GM19468 (cell line): ENCODE measurements at regions not wholly inside any gene's neighbourhood (a gene's known extent, or its start where the extent isn't known, plus 50 kb on each side); places are given as distances from the start of the nearest gene placed in this dataset.

Experiments used
- ATAC-seq: cut with Tn5 transposase; IDR thresholded peaks from one replicate; pipeline ENCODE4 v1.9.1; 2021; ENCODE audit warnings: mild to moderate bottlenecking, moderate library complexity, moderate number of reproducible peaks; ENCODE audit not compliant: unreplicated experiment; ENCODE audit errors: extremely low read depth

GRCh38 chr6:105992315-105992961, 93.7 kb upstream of the PRDM1 start:
- peak; percentile 68 for ATAC-seq

DNA sequence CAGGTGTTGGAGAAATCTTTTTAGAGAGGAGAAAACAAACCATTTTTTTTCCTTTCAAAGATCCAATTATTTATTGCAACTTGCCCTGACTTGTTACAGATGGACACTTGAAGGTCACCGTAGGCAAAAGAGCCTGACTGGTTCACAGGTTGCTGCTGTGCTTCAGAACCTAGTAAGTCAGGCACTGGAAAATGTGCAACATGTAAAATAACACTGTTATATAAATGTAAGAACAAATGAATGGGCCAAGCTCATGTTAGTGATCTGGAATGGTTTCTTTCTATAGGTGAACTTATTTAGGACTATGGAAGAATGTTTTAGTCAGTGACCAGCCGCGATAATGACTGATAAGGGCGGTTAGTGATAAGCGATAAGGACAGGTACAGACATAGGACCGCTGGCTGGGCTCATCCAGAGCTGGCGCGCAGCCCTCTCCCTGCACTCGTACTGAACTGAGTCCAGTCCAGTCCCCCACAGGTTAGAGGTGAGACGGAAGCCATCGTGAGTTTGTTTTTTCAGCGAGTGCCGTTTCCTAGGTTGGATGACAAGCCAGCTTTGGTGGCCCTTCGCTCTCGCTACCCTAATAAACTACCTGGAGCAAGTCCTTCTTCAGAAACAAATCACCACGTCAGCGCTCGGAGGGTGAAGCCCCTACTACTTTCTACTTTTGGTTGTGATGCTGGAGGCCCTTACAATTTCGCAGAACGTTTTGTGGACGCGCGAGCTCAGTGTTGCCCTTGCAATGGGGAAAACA, 94.4 kb upstream of the PRDM1 start:
- ATAC-seq = no peak

GRCh38 chr6:105990151-105990550, 96.0 kb upstream of the PRDM1 start:
- ATAC-seq = no peak

DNA sequence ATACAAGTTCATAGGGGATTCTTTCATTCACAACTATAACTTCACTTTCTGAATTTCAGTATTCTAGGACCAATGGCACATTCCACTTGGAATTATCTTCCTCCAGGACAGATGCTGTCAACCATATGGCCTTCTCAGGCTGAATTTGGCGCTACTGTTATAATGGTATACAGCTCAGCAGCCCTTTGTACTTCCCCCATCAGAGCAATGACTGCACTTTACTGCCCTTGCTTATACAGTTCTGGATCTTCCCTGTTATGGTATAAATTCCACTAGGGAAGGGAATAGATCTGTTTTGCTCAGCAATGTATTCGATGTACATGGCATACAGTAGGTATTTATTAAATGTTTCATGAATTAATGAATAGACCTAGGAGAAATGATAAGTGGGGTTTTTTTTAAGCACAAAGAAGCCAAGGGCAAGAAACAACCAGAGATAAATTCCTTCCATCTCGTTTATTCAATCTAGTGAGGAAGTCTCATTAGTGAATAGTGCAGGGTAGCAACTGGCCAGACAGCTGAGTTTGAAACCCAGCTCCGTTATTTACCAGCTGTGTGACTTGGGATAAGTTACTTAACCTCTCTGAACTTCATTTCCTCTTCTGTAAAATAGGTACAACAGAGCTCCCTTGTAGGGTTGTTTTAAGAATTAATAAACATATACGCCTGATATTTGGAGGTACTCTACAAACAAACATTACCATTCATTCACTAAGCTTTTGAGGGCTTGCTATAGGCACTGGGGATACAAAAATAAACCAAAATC, 97.1 kb upstream of the PRDM1 start:
- no peak for ATAC-seq

DNA sequence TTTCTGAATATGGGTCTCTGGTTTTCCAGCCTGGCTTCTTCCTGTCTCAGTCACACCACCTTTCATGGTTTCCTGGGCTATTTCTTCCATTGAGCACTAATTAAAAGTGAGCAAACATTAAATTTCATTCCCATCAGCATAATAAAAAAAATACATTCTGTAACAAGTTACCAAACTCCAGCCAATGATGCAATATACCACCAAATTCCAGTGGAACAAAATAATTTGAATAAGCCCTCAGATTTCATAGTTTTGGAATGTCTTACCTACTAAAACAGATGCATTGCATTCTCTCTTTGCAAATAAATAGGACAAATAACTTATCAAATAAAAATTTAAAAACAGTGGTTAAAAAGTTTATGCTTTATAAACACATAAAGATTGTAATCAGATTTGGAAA, 97.8 kb upstream of the PRDM1 start:
- no peak for ATAC-seq

DNA sequence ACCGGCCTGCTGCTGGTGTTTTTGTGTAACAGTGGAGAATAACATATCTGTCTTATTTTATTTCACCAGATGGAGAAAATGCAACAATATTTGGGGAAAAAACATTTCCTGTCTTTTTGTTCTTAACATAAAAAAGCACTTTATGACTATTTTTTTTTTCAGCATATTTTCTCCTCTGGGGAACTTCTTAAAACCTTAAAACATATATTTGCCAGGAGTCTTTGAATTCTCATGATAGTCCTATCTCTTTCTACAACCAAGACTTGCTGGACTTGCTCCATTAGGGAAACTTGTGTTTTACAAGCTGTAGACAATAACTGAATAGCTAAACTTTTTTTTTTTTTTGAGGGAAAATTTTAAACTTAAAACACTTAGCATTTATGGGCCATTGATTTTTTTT, 98.6 kb upstream of the PRDM1 start:
- ATAC-seq = no peak

GRCh38 chr6:105986998-105987397, 99.1 kb upstream of the PRDM1 start:
- ATAC-seq = no peak

DNA sequence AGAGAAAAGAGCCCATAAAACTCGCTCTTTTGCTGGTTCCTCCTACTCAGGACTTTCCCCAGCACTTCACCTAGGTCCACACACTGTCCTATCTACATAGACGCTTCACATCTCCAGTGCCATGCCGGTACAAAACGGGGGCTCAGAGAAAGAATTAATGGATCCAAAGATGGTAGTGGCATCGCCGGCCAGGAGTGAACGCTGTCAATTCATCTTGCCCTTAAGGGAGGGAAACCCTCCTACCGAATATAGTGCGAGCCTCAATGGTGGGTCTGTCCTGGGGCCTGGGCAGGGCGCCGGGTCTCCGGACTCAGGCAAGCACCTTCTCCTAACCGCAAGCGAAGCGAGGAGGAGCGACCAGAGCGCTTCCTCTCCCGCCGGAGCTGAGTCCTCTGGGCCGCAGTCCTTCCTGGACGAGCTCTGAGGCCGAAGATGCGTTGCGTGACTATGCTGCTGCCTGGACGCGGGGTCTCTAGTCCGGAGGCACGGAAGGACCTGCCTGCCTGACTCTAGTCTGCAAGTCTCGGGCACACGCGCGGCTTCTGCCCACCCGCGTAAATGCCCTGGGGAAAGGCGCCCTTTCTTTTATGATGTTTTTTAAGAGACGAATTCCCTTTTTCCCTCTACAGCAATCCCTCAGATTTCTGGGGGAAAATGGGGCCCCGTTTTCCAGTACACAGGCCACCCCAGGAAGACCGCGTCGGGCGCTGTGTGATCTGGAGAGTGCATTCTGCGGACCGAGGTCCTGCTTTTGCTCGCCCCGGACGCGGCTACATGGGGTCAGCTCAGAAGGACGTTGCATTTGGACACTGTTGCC, 100.1 kb upstream of the PRDM1 start:
- no peak for ATAC-seq

- no peak for ATAC-seq
These were observed 100.9 kb upstream of the PRDM1 start for GRCh38 chr6:105985098-105985815.

DNA sequence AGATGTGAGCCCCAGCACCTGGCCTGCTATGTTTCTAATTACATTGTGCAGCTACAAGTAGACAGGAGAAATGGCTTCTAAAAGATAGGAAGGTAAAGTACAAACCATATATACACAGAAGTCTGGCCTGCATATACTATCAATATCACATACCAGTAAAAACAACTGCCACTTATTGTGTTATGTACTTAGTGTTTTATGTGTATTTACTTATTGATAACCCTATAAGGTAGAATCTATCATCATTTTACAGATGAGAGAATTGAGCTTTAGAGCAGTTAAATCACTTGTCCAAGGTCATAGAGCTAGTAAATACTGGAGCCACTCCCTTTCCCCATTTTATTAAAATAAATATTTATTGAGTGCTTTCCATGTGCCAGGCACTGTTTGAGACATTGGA, 102.4 kb upstream of the PRDM1 start:
- no peak for ATAC-seq

DNA sequence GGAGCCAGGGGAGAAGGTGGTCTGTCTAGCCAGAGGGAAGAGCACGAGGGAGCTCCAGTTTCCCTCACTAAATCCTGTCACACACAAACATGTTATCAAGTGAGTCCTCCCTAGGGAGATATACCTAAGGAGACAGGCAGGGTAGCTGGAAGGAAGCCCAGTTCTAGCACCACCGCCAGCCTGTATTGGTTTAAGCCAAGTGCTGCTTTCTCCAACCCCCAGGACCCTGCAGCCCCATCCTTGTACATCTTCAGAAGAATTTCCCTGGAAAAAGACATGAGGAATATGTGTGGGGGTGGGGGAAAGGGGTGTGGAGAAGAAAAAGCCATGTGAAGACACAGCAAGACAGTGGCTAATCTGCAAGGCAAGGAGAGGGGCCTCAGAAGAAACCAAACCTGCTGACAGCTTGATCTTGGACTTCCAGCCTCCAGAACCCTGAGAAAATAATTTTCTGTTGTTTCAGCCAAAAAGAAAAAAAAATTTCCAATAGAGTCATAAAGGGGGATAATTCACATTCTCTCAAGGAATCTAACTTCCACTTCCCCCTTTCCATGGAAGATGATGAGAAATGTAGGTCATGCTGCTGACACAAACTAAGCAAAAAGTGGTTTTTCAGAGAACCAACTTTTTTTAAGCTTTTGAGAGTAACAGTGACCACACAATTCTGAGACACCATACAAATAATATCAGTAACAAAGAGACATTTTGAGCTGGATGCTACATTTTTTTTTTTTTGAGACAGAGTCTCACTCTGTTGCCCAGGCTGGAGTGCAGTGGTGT, 103.2 kb upstream of the PRDM1 start:
- ATAC-seq = no peak

DNA sequence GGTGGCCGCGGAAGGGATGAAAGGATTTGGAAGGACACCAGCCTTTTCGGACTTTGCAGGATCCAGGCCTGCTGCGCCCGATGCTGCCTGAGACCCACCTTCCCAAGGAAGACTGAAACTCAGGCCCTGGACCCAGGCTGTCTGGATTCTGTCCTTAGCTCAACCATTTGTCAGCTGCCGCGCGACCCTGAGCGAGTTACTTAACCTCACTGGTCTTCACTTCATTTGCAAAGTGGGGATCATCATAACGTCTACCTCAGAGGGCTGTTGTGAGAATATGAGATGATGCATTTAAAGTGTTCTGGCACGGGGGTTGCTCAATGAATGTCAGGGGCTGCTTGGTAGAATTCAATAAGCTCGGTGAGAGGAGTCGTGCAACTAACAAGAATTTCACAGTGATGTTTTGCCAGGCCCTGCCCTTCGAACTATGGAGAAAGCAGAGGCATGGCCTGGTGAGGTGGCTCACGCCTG, 104.2 kb upstream of the PRDM1 start:
- no peak for ATAC-seq

- ATAC-seq = no peak
These were observed 104.9 kb upstream of the PRDM1 start for GRCh38 chr6:105981002-105981887.

DNA sequence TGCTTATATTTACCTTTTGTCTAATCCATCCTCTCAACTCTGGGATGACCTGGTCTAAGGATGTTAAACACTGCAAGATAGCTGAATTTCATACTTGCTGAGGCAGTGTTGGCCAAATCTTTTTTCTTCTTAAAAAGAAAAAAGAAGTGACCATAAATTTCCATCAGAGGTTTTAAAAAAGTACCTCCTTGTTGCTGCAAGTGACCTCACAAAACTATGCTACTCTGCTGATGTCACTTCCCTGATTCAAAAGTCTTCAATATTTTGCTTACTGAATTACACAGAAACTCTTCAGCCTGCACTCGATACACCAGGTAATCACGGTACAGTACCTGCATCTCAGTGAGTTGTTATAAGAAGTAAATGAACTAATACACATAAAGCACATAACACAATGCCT, 107.2 kb upstream of the PRDM1 start:
- ATAC-seq = no peak

DNA sequence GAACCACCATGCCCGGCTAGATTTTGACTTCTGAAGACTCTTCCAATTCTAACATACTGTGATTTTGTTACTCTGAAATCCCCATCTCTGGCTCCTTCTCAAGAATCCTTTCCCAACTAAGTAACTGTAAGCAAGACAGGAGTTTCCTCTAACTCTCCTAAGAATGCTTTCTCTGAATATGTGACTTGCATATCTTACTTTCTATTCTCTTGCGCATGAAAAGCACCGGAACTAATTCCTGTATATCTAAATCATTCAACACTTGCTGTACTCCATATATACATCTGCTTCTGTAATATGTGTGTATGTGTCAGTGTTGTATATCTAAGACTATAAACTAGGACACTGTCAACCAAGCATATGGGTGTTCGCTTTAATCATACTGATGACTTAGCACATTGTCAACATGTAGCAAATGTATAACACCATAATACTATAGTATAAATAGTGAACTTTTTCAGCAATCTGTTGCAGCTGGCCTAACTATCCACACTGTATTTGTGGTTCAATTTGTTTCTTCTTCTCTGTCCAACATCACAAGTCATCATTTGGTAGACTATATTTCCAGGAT, 108.1 kb upstream of the PRDM1 start:
- no peak for ATAC-seq

GRCh38 chr6:105974986-105975385, 111.2 kb upstream of the PRDM1 start:
- no peak for ATAC-seq

DNA sequence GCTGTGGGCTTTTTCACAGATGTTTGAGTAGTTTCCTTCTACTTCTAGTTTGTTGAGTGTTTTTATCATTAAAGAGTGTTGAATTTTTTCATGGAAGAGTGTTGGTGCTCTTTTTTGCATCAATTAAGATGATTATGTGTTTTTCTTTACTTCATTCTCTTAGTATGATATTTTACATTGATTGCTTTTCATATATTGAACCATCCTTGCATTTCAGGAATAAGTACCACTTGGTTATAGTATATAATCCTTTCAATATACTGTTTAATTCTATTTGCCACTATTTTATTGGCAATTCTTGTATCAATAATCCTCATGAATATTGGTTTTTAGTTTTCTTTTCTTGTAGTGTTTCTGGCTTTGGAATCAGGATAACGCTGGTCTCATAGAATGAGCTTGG, 113.7 kb upstream of the PRDM1 start:
- no peak for ATAC-seq
